ENCODE measurements at regions not wholly inside any gene's neighbourhood (a gene's known extent, or its start where the extent isn't known, plus 50 kb on each side); places are given as distances from the start of the nearest gene placed in this dataset.

DNA sequence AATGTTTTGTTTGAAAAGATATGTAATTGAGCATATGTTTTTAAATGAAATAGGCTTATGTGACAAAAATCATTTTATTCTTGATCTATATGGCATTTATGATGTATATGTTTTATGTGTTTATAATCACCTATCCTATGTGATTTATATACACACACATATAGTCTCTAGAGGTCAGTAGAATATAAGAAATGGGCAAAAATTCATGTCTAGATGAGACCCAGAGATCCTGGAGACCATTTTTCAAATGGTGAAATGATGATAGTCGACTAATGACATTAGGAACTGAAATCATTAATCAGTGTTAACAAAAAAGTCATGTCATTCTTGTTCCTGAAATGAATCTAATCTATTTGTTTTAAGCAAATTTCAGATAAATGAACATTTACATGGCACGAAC lies 709.2 kb upstream of the WWC1 start:
- no peak for TF ChIP-seq POLR2A (IDR thresholded peaks at IDR 0.05)
- TF ChIP-seq, protein P1, sequence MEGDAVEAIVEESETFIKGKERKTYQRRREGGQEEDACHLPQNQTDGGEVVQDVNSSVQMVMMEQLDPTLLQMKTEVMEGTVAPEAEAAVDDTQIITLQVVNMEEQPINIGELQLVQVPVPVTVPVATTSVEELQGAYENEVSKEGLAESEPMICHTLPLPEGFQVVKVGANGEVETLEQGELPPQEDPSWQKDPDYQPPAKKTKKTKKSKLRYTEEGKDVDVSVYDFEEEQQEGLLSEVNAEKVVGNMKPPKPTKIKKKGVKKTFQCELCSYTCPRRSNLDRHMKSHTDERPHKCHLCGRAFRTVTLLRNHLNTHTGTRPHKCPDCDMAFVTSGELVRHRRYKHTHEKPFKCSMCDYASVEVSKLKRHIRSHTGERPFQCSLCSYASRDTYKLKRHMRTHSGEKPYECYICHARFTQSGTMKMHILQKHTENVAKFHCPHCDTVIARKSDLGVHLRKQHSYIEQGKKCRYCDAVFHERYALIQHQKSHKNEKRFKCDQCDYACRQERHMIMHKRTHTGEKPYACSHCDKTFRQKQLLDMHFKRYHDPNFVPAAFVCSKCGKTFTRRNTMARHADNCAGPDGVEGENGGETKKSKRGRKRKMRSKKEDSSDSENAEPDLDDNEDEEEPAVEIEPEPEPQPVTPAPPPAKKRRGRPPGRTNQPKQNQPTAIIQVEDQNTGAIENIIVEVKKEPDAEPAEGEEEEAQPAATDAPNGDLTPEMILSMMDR (IDR thresholded peaks at IDR 0.05), result no peak
